ENCODE measurements at regions not wholly inside any gene's neighbourhood (a gene's known extent, or its start where the extent isn't known, plus 50 kb on each side); places are given as distances from the start of the nearest gene placed in this dataset.

DNA sequence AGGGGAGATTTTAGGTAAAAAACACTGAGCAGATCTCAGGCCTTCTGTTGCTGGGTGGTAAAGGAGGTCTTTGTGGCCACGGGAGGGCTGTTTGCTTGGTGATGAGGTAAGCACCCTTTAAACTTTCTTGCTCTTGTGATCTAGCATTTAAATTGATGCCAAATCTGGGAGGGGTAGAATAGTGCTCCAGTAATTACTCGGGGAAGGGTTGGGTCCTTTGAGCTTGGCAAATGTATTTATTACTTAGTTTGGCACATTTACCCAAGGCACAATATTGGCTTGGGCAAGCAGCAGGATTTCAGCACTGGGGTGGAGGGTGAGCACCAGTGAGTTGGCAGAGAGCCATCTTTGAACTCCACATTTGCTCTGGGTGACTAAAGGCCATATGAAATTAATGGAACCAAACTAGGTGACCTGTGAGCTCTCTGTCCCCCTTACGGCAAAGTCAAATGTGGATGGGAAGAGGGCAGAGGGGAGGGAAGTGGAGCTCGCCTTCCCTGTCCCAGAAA is 185.9 kb upstream of the ONECUT1 start:
- TF ChIP-seq, protein P1, sequence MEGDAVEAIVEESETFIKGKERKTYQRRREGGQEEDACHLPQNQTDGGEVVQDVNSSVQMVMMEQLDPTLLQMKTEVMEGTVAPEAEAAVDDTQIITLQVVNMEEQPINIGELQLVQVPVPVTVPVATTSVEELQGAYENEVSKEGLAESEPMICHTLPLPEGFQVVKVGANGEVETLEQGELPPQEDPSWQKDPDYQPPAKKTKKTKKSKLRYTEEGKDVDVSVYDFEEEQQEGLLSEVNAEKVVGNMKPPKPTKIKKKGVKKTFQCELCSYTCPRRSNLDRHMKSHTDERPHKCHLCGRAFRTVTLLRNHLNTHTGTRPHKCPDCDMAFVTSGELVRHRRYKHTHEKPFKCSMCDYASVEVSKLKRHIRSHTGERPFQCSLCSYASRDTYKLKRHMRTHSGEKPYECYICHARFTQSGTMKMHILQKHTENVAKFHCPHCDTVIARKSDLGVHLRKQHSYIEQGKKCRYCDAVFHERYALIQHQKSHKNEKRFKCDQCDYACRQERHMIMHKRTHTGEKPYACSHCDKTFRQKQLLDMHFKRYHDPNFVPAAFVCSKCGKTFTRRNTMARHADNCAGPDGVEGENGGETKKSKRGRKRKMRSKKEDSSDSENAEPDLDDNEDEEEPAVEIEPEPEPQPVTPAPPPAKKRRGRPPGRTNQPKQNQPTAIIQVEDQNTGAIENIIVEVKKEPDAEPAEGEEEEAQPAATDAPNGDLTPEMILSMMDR (conservative IDR thresholded peaks at IDR 0.05; ENCODE audit: low read depth, low read length), result no peak
- DNase-seq (ENCODE audit: low read depth), result no peak
- no peak overlapping the region for H3K4me3 ChIP-seq (ENCODE audit: low read depth, low read length)

DNA sequence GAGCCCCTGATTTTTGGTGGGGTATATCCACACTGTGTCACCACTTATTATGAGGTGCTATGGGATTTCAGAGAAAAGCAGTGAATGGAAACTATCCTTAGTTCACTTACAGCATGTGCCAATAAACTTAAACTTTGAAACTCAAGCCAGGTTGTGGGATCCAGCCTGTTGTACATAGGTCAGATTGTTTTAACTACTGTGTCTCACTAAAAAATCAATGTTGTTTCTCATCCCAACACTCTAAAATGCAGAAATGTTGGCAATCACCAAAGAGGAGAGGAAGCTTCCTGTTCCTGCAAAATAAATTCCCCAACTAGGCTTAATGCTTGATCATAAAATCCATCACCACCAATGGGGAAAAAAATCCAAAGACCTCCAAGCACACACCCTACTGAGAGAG is 173.7 kb upstream of the ONECUT1 start:
- DNase-seq (ENCODE audit: low read depth), result no peak
- TF ChIP-seq, protein P1 (conservative IDR thresholded peaks at IDR 0.05; ENCODE audit: low read depth, low read length), result no peak
- no peak overlapping the region for H3K4me3 ChIP-seq (ENCODE audit: low read depth, low read length)

DNA sequence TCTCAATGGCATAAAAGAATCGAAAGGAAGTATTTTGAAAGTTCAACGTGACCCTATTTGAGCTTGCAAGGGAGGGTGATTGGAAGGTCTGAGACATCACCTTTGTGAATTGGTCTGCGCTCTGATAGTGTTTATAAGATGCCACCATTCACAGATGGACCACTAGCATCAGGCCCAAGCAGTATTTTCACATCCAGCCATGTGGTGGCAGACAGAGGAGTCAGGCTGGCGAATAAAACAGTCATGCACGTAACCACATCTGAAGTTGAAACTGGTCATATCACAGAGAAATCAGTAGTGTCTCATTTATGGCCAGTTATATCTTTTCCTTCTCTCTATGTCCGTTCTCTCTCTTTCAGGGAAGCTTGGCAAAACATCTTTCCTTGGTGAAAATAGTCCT is 170.1 kb upstream of the ONECUT1 start:
- no peak for DNase-seq (ENCODE audit: low read depth)
- H3K4me3 ChIP-seq (ENCODE audit: low read depth, low read length), result no peak overlapping the region
- TF ChIP-seq, protein P1 (conservative IDR thresholded peaks at IDR 0.05; ENCODE audit: low read depth, low read length), result no peak

DNA sequence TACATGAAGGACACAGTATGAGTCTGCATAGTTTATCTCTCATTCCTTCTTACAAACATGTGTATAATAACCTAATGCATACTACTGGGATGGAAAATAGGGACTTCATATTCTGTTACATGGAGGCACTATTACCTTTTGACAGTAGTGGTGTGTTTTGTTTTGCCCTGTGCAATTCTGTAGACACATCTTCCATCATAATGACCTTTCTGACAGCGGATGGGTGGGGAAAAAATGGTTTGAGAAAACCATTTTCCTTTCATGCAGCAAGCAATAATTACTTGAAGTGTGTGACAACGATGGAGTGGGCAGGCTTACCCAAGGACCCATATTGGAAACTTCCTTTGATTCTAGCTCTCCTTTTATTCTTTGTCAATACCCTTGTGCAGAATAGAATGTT is 153.6 kb upstream of the ONECUT1 start:
- TF ChIP-seq, protein P1 (conservative IDR thresholded peaks at IDR 0.05; ENCODE audit: low read depth, low read length), result no peak
- H3K4me3 ChIP-seq (ENCODE audit: low read depth, low read length), result no peak overlapping the region
- no peak for DNase-seq (ENCODE audit: low read depth)

DNA sequence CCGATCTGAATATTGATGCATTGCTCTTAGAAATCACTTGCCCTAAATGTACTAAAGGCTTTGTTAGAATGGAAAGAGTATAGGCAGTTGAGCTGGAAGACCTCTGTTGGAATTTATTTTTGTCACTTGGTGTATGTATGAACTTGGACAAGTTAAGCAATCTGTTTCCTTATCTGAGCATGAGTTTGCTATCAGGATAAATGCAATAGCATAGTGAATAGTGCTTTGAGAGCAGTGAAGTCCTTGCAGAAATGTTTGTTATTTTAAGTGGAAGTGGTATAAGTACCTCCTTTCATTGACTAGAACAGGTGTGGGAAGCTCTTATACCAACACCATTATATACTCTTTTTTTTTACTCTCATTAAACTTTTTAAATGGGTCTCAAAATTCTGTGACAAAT is 146.4 kb upstream of the ONECUT1 start:
- H3K4me3 ChIP-seq (ENCODE audit: low read depth, low read length), result no peak overlapping the region
- TF ChIP-seq, protein P1 (conservative IDR thresholded peaks at IDR 0.05; ENCODE audit: low read depth, low read length), result no peak
- no peak for DNase-seq (ENCODE audit: low read depth)

DNA sequence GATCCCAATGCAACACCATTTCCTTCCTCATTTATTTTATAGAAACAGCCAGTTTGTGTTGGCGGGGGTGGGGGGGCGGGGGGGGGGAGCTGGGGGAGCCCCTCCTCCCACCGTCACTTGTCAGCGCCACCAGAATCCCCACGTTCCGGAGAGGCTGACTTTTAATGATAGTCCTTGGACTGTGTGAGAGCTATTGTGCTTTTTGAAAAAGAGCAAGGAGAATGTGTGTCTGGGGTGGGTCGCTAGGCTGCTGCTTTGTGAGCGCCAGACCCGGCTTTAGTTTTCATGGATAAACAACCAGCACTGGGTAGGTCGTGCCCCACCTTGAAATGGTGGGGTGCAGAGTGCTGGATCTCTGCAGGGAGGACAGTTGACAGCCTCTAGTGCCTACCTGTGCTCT is 135.0 kb upstream of the ONECUT1 start:
- no peak overlapping the region for H3K4me3 ChIP-seq (ENCODE audit: low read depth, low read length)
- DNase-seq (ENCODE audit: low read depth), result no peak
- TF ChIP-seq, protein P1 (conservative IDR thresholded peaks at IDR 0.05; ENCODE audit: low read depth, low read length), result no peak

DNA sequence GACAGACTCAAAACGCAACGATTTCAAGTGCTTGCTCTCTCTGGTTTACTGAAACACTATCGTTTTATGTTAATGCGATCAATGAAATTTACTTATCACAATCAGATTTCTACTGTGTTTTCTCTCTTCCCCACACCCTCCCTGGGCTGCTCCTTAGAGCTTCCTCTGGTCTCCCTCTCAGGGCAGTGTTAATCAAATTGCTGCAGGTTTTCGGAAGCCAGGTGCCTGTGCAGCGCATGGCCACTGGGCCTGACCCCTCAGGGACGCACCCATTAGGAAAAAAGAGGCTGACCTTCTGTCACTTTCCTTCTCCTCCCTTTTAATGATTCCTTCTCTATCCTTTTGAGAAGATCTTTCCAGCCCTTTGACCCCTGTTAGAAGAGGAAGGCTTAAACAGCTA is 134.5 kb upstream of the ONECUT1 start:
- H3K4me3 ChIP-seq (ENCODE audit: low read depth, low read length), result no peak overlapping the region
- no peak for DNase-seq (ENCODE audit: low read depth)
- TF ChIP-seq, protein P1 (conservative IDR thresholded peaks at IDR 0.05; ENCODE audit: low read depth, low read length), result no peak

All from epithelial cell of proximal tubule (primary cell).